B cell (primary cell): ENCODE measurements at regions not wholly inside any gene's neighbourhood (a gene's known extent, or its start where the extent isn't known, plus 50 kb on each side); places are given as distances from the start of the nearest gene placed in this dataset.

Experiments
- ATAC-seq: fragments of 200-7000 bp; cut with Tn5 transposase; one replicate; pipeline ENCODE4 v1.10.0; 2021; ENCODE audit warnings: low read depth, mild to moderate bottlenecking, moderate number of reproducible peaks, moderate library complexity
- CTCF ChIA-PET: fragments of 350-600 bp; sonication (Branson Sonifier 250); formaldehyde crosslinking; loops from one replicate; lab custom pipeline; 2021; ENCODE audit warnings: antibody characterized with exemption, inconsistent platforms; lab: Charles Lee
- POLR2A ChIA-PET: fragments of 350-600 bp; sonication (Branson Sonifier 250); formaldehyde crosslinking; loops from one replicate; lab custom pipeline; 2021; ENCODE audit warnings: antibody characterized with exemption; lab: Charles Lee
- DNase-seq: peaks from one replicate; pipeline ENCODE4 v3.0.0; 2013
- H2AFZ ChIP-seq: 2 replicates; pipeline ENCODE4 v1.6.1; 2012; ENCODE audit warnings: mild to moderate bottlenecking, low read depth, low read length; ENCODE audit not compliant: insufficient read depth, poor library complexity, severe bottlenecking
- H3K27ac ChIP-seq, 2 donors: 1 replicate in 1 of 2; 2 replicates in 1 of 2; pipeline ENCODE4 v1.5.1; 2012 to 2013; ENCODE audit warnings: low read length in 2 of 2, mild to moderate bottlenecking in 2 of 2, moderate library complexity in 1 of 2
- H3K27me3 ChIP-seq, 4 experiments: fragments of 200-600 bp in 1 of 4; sonication (generic) in 1 of 4; replicated peaks in 1 of 4; 1 replicate in 2 of 4; 2 replicates in 2 of 4; pipeline versions ENCODE4 v1.6.1 to v1.7.0; 2013 to 2016; ENCODE audit warnings: low read length in 3 of 4, mild to moderate bottlenecking in 2 of 4, mixed read lengths in 1 of 4, moderate library complexity in 1 of 4; ENCODE audit not compliant: insufficient read depth in 4 of 4, control insufficient read depth in 3 of 4; ENCODE audit errors: control extremely low read depth in 1 of 4
- H3K36me3 ChIP-seq, 2 experiments: replicated peaks in 1 of 2; 1 replicate in 1 of 2; 2 replicates in 1 of 2; pipeline versions ENCODE4 v1.6.1 to v1.7.1; 2013; ENCODE audit warnings: low read length in 1 of 2; ENCODE audit not compliant: insufficient read depth in 2 of 2, control insufficient read depth in 1 of 2; ENCODE audit errors: control extremely low read depth in 1 of 2, extremely low read depth in 1 of 2
- H3K4me1 ChIP-seq, 2 donors: fragments of 200-600 bp in 1 of 2; sonication (generic) in 1 of 2; 1 replicate in 1 of 2; 2 replicates in 1 of 2; pipeline versions ENCODE4 v1.5.1 to v1.6.1; 2013 to 2017; ENCODE audit warnings: low read length in 2 of 2; ENCODE audit not compliant: control insufficient read depth in 2 of 2, insufficient read depth in 2 of 2
- H3K4me2 ChIP-seq: replicated peaks from 2 replicates; pipeline ENCODE3; 2012; ENCODE audit warnings: mild to moderate bottlenecking, low read depth, low read length; ENCODE audit not compliant: poor library complexity, severe bottlenecking
- H3K4me3 ChIP-seq, 5 experiments: fragments of 200-600 bp in 1 of 5; sonication (generic) in 1 of 5; 1 replicate in 3 of 5; 2 replicates in 2 of 5; pipeline versions ENCODE4 v1.5.1 to v1.7.0; 2011 to 2016; ENCODE audit warnings: low read length in 4 of 5, mild to moderate bottlenecking in 4 of 5, low read depth in 2 of 5, control low read depth in 1 of 5, moderate library complexity in 1 of 5; ENCODE audit not compliant: insufficient read depth in 1 of 5; ENCODE audit errors: control extremely low read depth in 1 of 5, extremely low read depth in 1 of 5
- H3K79me2 ChIP-seq: fragments of 200-600 bp; sonication (generic); one replicate; pipeline ENCODE4 v1.6.0; 2016; ENCODE audit warnings: low read length; ENCODE audit not compliant: control insufficient read depth, insufficient read depth
- H3K9ac ChIP-seq: fragments of 200-600 bp; sonication (generic); 2 replicates; pipeline ENCODE4 v1.6.1; 2017; ENCODE audit warnings: mild to moderate bottlenecking, low read length, moderate library complexity
- H3K9me3 ChIP-seq, 3 donors: one replicate each; pipeline versions ENCODE4 v1.6.1 to v1.7.1; 2013; ENCODE audit warnings: low read length in 2 of 3; ENCODE audit not compliant: control insufficient read depth in 2 of 3, insufficient read depth in 1 of 3; ENCODE audit errors: control extremely low read depth in 1 of 3
- H4K20me1 ChIP-seq: 2 replicates; pipeline ENCODE4 v1.6.0; 2012; ENCODE audit warnings: mild to moderate bottlenecking, low read length; ENCODE audit not compliant: insufficient read depth, control insufficient read depth, poor library complexity, severe bottlenecking
- H3K27ac Mint-ChIP-seq: one replicate; pipeline ENCODE4 v1.8.0; 2021; ENCODE audit warnings: mixed read lengths
- H3K27me3 Mint-ChIP-seq: one replicate; pipeline ENCODE4 v1.8.0; 2021; ENCODE audit warnings: mixed read lengths
- H3K4me1 Mint-ChIP-seq: one replicate; pipeline ENCODE4 v1.8.0; 2021; ENCODE audit warnings: mixed read lengths
- H3K4me3 Mint-ChIP-seq: one replicate; pipeline ENCODE4 v1.8.0; 2021; ENCODE audit warnings: mixed read lengths
- H3K9me3 Mint-ChIP-seq: one replicate; pipeline ENCODE4 v1.8.0; 2022; ENCODE audit warnings: mixed read lengths; ENCODE audit not compliant: insufficient read depth
- EZH2 ChIP-seq: IDR thresholded peaks from 2 replicates; pipeline ENCODE4 v1.6.1; 2012; ENCODE audit warnings: borderline replicate concordance, low read depth, mild to moderate bottlenecking, moderate library complexity, low read length; ENCODE audit not compliant: insufficient read depth, poor library complexity, severe bottlenecking
- WGBS: methylation state at CpG from one replicate; pipeline ENCODE4 v1.1.5; 2013; ENCODE audit warnings: missing lambda C conversion rate; ENCODE audit not compliant: insufficient coverage; 5-methylcytosine and 5-hydroxymethylcytosine counted together
- intact Hi-C: fragments of 100-400 bp; cut with micrococcal nuclease; formaldehyde crosslinking; loops from one replicate; pipeline ENCODE4 v1.10.0; 2022
- TF ChIP-seq, protein P1 (sequence below): fragments of 200-600 bp; IDR thresholded peaks from one replicate; pipeline ENCODE4 v1.8.0; 2022; ENCODE audit warnings: antibody characterized with exemption, mild to moderate bottlenecking

DNA sequence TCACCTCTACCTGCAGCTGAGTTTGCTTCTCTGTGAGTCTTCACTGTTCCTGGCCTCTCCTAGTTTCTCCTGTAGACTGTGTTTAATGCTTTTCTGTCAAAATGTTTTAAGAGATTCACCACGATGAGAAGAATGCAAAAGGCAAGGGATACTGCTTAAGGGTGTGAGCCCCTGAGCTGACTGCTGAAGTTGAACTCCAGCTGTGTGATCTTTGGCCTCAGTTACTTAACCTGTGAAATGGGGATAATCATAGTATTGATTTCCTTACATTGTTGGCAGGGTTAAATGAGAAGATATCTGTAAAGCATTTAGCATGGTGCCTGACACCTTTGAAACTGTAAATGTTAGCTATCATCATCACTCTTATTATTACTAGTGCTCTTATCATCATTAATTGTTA, 230.2 kb upstream of the MYLIP start:
- Histone ChIP-seq H4K20me1 (no peaks in the 10 kb centered on the region), H3K4me3 (no peak overlapping the region), H3K27ac (no peak overlapping the region), H3K9ac (no peak overlapping the region), H3K36me3 (no peaks in the 10 kb centered on the region), H3K4me1 (peaks cover 42% of the 10 kb centered on the region in 2 donors), H2AFZ (no peak overlapping the region), H3K79me2 (no peaks in the 10 kb centered on the region), H3K9me3 (peaks cover 0 to 4% (median 0%) of the 10 kb centered on the region in 3 donors), H3K27me3 (no peaks in the 10 kb centered on the region), H3K4me2 (no peak overlapping the region)
- no peaks in the 10 kb centered on the region for H3K9me3 Mint-ChIP-seq
- H3K4me1 Mint-ChIP-seq = peaks cover 54% of the 10 kb centered on the region
- H3K27me3 Mint-ChIP-seq = no peaks in the 10 kb centered on the region
- ATAC-seq = no peak
- no peak overlapping the region for H3K4me3 Mint-ChIP-seq
- no peak for DNase-seq
- CTCF ChIA-PET = interaction anchor here (1.3 to 1.6 kb wide), 2 partner anchors 13 to 230 kb away, joined by 4 read pairs; partner anchors contain the start of gene MYLIP
- 0% methylated on average over 1 of the region's 1 CpG for WGBS
- intact Hi-C loops = no loop called here
- POLR2A ChIA-PET = no interaction called here
- H3K27ac Mint-ChIP-seq = no peak overlapping the region
- TF ChIP-seq, protein P1, sequence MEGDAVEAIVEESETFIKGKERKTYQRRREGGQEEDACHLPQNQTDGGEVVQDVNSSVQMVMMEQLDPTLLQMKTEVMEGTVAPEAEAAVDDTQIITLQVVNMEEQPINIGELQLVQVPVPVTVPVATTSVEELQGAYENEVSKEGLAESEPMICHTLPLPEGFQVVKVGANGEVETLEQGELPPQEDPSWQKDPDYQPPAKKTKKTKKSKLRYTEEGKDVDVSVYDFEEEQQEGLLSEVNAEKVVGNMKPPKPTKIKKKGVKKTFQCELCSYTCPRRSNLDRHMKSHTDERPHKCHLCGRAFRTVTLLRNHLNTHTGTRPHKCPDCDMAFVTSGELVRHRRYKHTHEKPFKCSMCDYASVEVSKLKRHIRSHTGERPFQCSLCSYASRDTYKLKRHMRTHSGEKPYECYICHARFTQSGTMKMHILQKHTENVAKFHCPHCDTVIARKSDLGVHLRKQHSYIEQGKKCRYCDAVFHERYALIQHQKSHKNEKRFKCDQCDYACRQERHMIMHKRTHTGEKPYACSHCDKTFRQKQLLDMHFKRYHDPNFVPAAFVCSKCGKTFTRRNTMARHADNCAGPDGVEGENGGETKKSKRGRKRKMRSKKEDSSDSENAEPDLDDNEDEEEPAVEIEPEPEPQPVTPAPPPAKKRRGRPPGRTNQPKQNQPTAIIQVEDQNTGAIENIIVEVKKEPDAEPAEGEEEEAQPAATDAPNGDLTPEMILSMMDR = no peak
- TF ChIP-seq EZH2 = no peak

DNA sequence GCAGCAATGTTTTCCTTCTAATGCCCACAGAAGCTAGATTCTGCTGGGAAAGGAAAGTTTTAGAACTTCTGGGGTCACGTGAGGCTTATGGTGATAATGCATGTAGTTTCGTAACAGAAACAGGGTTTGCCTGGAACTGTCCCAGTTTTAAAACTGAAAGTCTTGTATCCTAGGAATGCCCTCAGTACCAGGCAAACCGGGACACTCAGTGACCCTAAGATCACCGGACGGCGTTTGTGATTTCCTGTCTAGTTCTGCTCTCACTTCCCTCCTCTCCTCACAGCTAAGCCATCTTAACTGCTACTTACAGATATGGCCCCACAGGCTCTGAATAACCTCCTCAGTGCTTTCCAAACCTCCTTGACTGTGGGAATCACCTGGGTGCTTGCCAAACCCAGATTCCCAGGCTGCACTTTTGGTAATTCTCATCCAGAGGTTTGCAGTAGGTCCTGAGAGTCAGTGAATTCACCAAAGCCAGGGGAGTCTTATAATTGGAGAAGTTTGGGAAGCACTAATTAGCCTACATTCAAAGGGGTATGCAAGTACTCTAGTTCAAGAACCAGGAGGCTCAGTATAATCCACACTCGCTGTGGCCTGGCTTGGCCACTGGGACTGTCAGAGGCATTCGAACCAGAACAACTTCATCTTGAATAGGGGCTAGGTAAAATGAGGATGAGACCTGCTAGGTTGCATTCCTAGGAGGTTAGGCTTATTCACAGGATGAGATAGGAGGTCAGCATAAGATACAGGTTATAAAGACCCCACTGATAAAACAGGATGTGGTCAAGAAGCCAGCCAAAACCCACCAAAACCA, 231.6 kb upstream of the MYLIP start:
- 32% methylated on average over 6 of the region's 8 CpGs for WGBS
- H3K36me3 ChIP-seq = no peaks in the 10 kb centered on the region

More for the DNA sequence above, 231.6 kb upstream of the MYLIP start:
- CTCF ChIA-PET = interaction anchor here (1.3 kb wide), 2 partner anchors 231 kb away, joined by 4 to 9 read pairs; partner anchors contain the start of gene MYLIP
- Mint-ChIP-seq H3K4me3 (peak overlapping the region; percentile 14), H3K4me1 (peaks cover 41% of the 10 kb centered on the region), H3K9me3 (no peaks in the 10 kb centered on the region), H3K27ac (peak overlapping the region; percentile 34), H3K27me3 (no peaks in the 10 kb centered on the region)
- TF ChIP-seq, protein P1 = no peak
- TF ChIP-seq EZH2 = no peak
- DNase-seq (peak; percentile 28), ATAC-seq (no peak)
- POLR2A ChIA-PET = interaction anchor here (0.6 kb wide), 1 partner anchor 316 kb away, joined by 5 read pairs; no protein-coding TSS in a partner anchor
- H3K9me3 ChIP-seq = peaks cover 2 to 10% (median 5%) of the 10 kb centered on the region in 3 donors
- intact Hi-C loops = no loop called here
- no peaks in the 10 kb centered on the region for H3K27me3 ChIP-seq
- no peak overlapping the region for H3K27ac ChIP-seq
- H2AFZ ChIP-seq = peak overlapping the region; percentile 26
- no peak overlapping the region for H3K9ac ChIP-seq
- no peaks in the 10 kb centered on the region for H4K20me1 ChIP-seq
- no peaks in the 10 kb centered on the region for H3K79me2 ChIP-seq
- H3K4me1 ChIP-seq = peaks cover 33 to 34% of the 10 kb centered on the region in 2 donors
- no peak overlapping the region for H3K4me3 ChIP-seq
- peak overlapping the region; percentile 45 for H3K4me2 ChIP-seq
